GM21526 (cell line): ENCODE measurements at regions not wholly inside any gene's neighbourhood (a gene's known extent, or its start where the extent isn't known, plus 50 kb on each side); places are given as distances from the start of the nearest gene placed in this dataset.
"Not testable (repeated sequence)": the region's sequence is repeated elsewhere in the genome, so short reads cannot be mapped to it uniquely, and the experiment has no call there.

ENCODE experiments used
- ATAC-seq: cut with Tn5 transposase; IDR thresholded peaks from one replicate; pipeline ENCODE4 v1.9.1; 2021; ENCODE audit warnings: moderate library complexity; ENCODE audit not compliant: unreplicated experiment, low FRiP score

DNA sequence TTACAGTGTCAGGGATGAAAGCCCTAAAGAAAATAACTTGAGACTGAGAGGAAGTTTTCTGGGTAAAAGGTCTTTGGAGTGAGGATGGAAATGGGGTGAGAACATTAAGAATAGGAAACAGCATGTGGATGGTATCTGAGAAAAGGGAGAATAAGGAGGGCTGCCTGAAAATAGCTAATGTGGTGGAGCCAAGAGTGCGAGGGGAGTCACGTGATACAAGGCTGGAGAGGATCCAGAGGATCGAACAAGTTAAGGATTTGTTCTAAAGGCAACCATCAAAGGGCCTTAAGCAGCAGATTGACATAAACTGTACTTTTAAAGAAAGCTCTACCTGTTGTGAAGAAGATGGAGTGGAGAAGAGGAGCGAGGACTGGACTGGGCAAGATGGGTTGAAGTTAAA, 347.4 kb upstream of the AGA start:
- ATAC-seq = no peak

DNA sequence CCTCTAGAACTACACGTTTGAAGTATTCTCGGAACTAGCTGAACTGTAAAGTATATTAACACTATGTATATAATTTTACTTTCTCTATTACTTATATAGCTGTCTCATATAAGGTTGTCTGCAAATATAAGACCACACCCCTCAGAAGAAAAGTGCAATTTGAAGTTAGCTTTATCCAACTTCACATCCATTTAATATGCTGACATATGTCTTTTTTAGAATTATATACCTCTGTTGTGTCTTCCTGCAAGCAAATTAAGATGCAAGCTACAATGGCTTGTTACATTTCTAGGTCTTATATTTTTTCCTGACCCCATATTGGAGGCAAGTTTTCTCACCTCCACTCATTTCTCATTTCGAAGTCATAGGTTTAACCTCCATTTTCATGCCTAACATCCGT, 349.0 kb upstream of the AGA start:
- ATAC-seq = no peak

DNA sequence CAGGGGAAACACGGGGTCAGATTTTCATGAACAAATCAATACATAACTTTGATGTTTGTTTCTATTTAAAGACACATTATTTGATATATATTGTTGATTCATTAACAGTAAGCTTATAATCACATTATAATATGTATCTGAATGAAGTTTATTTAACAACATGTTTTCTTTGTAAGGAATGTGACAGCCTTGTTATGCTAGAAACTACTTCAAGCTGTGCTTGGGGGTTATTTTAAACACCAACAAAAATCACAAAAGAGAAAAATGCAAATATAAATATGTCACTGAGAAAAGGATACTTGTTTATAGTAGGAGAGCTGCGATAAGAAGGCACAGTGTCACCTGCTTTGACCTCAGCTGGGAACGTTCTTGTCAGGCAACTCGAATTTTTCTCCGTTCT, 354.6 kb upstream of the AGA start:
- ATAC-seq = no peak

DNA sequence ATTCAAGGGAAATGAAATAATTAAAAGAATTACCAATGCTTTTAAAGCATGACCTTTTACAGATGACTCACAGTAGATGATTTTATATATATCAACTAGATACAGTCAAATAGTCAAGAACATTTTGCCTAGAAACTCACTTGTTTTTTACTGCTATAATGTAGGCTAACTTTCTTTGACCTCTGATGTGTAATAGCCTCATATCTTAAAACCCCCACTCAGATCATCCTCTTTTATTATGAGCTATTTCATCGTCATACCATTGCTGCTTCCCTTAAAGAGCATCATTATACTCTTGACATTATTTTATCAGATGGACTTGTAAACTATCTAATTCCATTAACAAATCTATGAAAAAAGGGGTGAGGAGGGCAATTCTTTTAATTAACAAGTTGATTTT, 355.9 kb upstream of the AGA start:
- no peak for ATAC-seq

DNA sequence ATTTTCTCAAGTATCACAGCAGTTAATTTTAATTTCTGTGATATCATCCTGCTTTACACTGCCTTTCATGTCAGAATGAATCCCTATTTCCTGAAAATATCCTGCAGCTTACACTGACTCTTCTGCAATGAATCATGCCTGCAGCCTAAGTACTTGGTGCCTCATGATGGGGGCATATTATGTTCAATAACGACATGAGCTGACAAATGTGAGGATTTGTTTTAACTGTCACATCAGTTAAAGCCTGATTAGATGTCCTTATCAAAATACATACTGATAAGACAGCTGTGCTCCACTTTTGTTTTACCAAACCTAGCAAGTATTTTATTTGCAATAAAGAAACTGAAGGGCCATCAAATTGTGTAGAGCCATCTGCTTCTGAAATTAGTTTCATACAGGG, 359.9 kb upstream of the AGA start:
- no peak for ATAC-seq

DNA sequence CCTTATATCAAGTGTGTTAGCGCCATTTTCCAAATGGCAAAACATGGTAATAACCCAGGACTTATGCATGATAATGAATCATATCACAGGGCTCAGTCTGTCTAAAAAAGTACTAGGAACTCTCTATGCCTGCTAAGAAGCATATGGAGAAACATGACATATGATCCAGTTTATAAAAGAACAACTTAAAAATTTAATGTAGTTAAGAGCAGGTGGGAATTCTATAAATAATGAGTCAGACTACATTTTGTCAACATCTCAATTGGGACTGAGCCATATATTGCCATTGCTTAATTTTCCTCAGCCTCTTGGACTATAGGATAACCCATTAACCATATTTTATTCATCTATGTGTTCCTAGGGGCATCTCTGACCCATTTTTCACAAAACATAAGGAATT, 360.4 kb upstream of the AGA start:
- ATAC-seq = no peak

DNA sequence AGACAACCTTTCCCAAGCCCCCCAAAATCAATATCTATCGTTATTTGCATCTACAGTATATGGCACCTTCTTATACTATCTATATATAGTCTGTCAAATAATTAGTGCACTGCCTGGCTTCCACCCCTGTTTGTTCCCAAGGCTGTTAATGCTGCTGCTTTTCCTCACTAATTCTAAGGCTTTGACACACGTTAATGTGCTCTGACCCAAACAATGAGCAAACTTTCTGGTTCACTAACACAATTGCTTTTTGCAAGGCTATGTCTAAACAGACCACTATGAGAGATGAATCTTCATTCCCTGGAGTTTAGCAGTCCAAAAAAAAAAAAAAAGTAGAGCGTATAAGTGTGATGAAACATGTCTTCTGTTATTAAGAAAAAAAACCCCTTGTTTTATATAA, 360.9 kb upstream of the AGA start:
- no peak for ATAC-seq

DNA sequence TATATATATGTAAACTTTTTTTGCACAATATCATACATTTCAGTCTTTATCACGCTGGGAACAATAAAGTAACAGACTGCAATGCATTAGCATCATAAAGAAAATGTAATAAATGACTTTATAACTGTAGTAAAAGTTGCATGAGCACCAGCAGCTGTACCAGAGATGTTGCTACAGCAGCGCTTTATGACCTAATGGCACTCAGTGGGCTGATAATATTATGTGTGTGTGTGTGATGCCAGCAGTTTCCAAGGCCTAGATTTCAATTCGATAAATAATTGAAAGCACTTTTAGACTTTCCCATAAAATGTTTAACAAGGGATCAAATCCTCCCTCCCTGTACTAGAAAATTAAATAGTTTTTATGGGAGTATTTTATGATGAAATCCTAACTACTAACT, 367.6 kb upstream of the AGA start:
- ATAC-seq = no peak

DNA sequence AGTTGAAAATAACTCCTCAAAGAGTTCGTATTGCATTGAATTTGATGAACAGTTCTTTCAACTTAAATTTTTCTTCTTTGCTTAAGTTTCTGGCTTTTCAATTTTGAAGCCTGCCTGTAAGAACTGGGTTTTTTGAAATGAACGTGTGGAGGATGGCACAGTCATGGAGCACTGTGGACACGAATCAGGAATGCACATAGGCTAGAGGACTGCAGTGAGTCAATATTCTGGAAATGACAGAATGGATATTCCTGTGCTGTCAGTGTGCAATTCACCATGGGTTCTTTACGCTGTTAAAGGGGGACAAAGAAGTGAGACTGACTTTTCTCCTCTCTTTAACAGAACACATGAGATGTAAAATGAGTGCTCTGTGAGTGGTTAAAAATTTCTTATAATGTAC, 368.0 kb upstream of the AGA start:
- ATAC-seq = no peak

DNA sequence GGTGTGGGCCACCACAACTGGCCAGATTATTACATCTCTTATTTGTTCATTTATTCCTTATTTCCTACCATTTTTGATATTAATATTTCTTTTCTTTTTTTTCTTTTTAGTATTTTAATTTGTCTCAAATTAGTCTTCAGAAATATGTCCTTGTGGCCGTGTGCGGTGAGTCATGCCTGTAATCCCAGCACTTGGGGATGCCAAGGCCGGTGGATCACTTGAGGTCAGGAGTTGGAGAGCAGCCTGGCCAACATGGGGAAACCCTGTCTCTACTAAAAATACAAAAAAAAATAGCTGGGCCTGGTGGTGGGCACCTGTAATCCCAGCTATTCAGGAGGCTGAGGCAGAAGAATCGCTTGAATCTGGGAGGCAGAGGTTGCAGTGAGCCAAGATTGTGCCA, 376.2 kb upstream of the AGA start:
- not testable (repeated sequence) for ATAC-seq

DNA sequence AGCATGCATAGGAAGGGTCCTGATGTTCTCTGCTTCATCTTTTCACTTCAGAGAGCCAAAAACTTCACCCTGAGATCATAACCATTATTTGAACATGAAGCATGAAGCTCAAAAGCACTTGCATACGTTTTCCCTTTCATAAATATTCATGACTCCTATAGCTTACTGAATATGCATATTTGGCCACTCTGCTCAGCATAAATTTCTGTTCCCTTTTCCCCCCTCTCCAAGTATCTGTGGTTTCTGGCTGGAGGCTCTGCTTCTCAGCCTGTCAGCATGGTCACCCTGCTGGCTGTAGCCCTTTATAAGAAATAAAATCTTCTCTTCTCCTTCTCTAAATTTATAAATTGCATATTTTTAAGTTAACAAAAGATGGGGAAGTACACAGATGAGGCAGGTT, 384.7 kb upstream of the AGA start:
- no peak for ATAC-seq

DNA sequence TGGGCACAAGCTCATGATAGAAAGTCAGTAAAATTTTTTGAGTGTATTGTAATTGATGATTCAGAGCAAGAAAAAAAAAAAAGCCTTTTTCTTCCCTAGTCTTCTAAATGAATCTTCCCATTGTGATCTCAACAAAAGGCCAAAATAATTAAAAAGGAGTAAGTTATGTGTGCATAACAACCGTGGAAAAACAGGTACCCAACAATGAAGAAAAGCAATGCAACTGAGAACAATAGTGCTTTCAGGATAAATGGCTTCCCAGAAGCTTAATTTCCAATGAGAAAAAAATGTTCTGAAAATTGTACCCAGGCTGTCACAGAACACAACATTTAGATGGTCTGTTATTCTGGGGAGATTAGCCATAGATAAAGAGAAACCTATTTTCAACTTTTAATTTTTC, 399.0 kb upstream of the AGA start:
- no peak for ATAC-seq

DNA sequence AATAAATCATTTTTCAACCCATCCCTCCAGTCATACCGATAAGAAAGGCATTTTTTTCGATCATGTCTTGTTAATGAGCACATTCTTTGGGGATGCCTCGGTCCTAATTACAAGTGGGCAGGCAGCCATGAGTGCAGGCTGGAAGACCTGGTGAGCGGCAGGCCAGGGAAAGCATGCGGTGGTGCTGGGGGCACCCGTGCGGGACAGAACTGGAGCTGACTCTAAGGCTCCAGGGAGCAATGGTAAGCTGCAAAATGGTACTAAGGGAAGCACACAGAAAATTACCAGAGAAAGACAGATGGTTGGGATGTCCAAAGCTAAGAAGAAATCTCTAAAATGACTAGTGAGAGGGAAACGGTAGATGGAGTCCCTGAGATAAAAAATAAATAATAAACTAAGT, 411.0 kb upstream of the AGA start:
- no peak for ATAC-seq

DNA sequence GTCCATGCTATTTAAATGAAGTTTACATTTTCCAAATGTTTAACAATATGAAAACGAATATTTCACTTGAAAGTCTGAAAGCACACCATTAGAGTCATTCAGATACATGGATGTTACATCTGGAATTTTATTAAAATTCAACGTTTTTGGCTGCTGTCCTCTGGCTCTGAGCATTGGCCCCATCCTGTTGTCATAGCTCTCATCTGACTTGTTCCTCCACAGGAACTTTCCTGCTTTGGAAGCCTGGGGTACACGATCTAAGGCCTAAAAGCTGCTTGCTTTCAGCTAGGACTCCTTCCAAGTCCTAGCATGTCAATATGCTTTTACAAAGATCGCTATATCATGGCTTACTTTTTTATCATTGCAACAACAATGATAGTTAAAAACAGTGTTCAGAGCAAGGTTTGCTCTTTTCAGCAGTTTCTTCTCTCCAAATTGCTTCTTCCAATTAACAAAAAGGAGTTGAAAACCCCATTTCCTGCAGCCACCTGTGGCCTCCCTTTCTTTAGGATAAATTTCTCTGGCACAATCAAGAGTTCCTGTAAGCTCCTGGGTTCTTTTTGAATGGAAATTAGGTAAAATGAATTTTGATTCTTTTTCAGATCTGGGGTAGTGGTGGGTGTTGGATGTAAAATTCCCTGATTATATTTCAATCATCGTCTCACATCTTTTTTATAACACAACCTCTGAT, 413.4 kb upstream of the AGA start:
- no peak for ATAC-seq

DNA sequence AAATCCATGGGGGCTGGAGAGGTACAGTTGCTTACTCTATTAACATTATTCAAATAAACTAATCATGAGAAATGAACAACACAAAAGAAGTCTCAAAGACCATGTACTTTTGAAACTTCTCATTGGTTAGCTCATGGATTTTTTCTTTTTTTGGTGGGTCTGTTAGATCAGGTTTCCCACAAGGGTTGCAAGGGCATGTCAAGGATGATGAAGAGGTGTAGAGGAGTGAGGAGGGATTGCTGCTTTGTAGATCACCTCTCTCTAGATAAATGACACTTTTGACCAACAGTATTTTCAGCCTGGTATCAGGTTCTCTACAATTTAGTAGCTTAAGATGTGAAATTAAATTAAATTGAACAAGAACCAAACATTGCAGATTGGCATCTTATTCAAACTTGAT, 417.9 kb upstream of the AGA start:
- ATAC-seq = no peak

DNA sequence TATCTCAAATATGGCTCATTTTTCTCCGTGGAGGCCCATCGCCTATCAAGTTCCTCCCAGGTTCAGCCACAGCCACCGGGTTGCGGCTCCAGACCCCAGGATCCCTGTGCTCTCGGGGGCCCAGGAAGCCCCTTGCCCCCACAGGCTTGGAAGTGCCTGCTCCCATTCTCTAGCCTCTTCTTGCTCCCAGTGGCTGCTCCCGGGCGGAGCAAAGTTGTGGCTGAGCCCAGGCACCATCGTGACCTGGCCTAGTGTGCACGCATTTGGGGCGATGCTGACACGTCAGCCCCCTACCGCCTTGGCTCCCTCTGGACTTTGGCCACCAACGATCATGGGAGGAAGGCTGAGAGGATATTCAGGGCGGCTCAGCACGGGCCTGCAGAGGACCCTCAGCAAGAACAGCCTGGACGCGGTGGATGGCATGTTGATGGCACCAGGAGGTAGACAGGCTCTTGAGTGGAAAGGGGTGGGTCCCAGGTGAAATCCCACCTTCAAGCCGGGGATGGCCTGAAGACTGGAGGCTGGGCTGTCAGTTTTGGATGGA, 419.4 kb upstream of the AGA start:
- no peak for ATAC-seq

DNA sequence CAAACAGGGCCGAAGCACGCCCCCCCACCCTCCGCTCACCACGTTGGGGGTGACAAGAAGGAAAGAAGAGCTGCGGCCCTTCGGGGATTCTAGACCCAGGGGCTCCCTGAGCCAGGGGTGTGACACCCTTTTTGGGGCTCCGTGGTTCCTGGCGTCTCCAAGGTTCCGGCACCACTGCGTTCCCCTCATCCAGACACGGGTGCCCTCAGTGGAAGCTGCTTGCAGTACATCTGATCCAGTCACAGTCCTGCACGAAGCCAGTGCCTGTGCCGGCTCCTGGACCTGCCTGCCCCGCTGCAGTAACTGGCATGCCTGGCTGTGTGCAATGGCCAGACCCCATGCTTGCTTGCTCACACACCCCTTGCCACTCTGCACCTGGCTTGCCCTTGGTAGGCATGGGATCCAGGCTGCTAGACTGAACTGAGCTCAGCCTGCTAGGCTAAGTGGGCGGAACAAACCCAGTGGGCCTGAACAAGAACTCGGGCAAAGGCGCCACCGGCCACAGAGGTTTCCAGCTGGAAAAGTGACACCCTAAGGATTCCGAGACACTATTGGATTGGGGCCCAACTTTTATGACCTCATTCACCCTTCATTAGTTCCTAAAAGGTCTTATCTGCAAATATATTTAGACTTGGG, 420.4 kb upstream of the AGA start:
- no peak for ATAC-seq

DNA sequence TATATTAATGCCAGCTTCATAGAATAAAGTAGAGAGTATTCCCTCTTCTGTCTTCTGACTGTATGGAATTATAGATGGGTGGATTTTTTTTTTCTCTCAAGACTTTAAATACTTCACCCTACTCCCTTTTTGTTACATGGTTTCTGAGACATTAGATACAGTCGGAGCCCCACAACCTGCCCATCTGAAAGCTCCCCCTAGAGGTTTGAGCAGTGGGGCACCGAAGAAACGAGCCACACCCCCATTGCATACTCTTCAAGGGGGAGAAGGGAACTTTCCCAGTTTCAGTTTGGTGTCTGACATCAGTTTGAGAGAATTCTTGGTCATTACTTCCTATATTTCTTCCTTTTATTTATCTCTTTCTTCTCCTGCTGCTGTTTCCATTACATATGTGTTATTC, 437.6 kb upstream of the AGA start:
- ATAC-seq = no peak

DNA sequence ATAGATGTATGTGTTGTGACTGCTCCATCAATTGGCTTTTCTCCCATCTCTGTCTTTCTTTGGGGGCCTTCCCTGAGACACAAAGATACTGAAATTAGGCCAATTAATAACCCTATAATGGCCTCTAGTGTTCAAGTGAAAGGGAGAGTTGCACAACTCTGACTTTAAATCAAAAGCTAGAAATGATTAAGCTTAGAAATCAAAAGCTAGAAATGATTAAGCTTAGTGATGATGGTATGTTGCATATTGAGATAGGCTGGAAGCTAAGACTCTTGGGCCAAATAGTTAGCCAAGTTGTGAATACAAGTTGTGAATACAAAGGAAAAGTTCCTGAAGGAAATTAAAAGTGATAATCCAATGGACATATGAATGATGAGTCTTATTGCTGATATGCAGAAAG, 452.9 kb upstream of the AGA start:
- no peak for ATAC-seq

DNA sequence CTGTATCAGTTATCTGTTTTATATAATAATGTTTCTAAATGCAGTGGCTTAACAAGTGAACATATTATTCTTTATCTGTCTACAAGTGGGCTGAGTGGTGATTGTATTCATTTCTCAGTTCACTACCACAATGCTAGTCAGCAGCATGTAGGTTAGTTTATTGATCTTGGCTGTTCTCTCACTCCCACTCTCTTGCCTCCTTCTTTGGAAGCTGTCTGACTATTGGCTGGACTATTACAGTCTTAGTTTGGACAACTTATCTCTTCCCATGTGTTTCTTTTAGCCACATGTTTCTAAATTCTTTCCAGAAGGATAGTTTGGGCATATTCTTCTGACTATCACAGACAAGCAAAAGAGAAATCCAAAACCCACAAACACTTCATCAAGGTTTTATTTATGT, 459.5 kb upstream of the AGA start:
- no peak for ATAC-seq

DNA sequence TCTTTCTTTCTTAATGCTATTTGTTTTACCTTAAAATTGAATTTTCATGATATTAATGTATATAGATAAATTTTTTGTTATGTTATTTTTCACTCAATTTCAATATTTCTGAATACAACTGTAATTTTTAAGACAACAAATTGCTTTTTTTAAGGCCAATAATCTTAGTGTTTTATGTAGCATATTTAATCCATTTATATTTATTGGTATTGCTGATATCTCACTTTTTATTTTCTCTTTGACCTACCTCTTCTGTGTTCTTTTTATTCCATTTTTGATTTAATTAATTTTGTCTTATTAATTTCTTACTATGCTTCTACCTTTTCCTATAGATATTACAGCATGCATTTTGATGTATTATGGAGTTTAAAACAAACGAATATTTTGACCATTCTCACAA, 460.1 kb upstream of the AGA start:
- no peak for ATAC-seq

DNA sequence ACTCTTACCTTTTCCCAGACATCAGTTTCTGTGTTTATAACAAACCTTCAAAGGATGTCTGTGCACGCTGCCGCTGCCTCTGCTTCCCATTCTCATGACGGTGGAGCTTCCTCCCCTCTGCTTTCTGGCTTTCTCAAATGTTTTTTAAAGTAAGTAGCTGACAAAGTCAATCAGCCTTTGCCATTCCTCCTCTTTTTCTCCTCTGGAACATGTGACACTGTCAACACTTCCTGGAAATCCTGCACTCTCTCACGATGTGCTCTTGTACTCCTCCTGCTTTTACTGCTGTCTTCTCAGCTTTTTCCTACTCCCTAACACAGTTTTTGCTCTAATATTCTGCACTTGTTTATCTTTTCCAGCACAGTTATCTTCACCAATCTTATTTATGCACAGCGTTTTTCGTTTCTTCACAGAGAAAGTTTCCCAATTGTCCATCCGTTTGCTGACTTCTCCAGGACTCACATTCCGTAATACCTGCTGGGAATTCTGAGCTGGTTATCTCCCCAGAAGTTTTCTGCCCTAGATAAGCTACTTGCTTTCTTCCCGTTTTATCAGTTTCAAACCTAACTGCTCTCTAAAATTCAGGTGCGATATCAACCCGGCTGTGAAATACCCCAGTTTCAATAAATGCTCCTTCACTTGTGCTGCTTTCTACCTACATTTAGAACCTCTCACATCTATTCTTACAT, 465.6 kb upstream of the AGA start:
- no peak for ATAC-seq
